Muscle layer of colon (tissue), 2 donors: ENCODE measurements at regions not wholly inside any gene's neighbourhood (a gene's known extent, or its start where the extent isn't known, plus 50 kb on each side); places are given as distances from the start of the nearest gene placed in this dataset.
"Not testable (repeated sequence)": the region's sequence is repeated elsewhere in the genome, so short reads cannot be mapped to it uniquely, and the experiment has no call there.

ENCODE experiments used
- H3K27ac ChIP-seq: one replicate; pipeline ENCODE4 v1.7.0; 2013; ENCODE audit warnings: low read depth, mild to moderate bottlenecking, low read length, moderate library complexity
- H3K27me3 ChIP-seq, 2 donors: one replicate each; pipeline ENCODE4 v1.7.0; 2013; ENCODE audit warnings: low read length in 2 of 2, mild to moderate bottlenecking in 2 of 2; ENCODE audit not compliant: insufficient read depth in 2 of 2, control insufficient read depth in 1 of 2
- H3K36me3 ChIP-seq: one replicate; pipeline ENCODE4 v1.7.0; 2013; ENCODE audit warnings: mild to moderate bottlenecking, low read length; ENCODE audit not compliant: insufficient read depth
- H3K4me1 ChIP-seq: one replicate; pipeline ENCODE4 v1.7.0; 2013; ENCODE audit warnings: mild to moderate bottlenecking, low read length; ENCODE audit not compliant: insufficient read depth
- H3K4me3 ChIP-seq, 2 donors: one replicate each; pipeline ENCODE4 v1.7.0; 2013; ENCODE audit warnings: low read length in 2 of 2, low read depth in 1 of 2, mild to moderate bottlenecking in 1 of 2, moderate library complexity in 1 of 2
- H3K9ac ChIP-seq: one replicate; pipeline ENCODE4 v1.7.0; 2013; ENCODE audit warnings: low read length
- H3K9me3 ChIP-seq: one replicate; pipeline ENCODE4 v1.7.0; 2013; ENCODE audit warnings: mild to moderate bottlenecking, low read length
- donor health status: abdominal sarcoma.
- donor health status: Adenocarcinoma of cecum.

GRCh38 chr17:63078707-63079106 is 112.7 kb downstream of the TANC2 start:
- no peak overlapping the region for H3K9ac ChIP-seq
- H3K27ac ChIP-seq = no peak overlapping the region
- H3K36me3 ChIP-seq = no peaks in the 10 kb centered on the region
- no peaks in the 10 kb centered on the region for H3K4me1 ChIP-seq
- H3K9me3 ChIP-seq = no peaks in the 10 kb centered on the region
- no peaks in the 10 kb centered on the region for H3K27me3 ChIP-seq
- H3K4me3 ChIP-seq = no peak overlapping the region

GRCh38 chr17:63082273-63082861 is 116.3 kb downstream of the TANC2 start:
- Histone ChIP-seq H3K4me1 (no peaks in the 10 kb centered on the region), H3K36me3 (no peaks in the 10 kb centered on the region), H3K27ac (no peak overlapping the region), H3K27me3 (no peaks in the 10 kb centered on the region), H3K9ac (no peak overlapping the region), H3K9me3 (no peaks in the 10 kb centered on the region), H3K4me3 (no peak overlapping the region)

- Histone ChIP-seq H3K36me3 (no peaks in the 10 kb centered on the region), H3K9ac (no peak overlapping the region), H3K9me3 (no peaks in the 10 kb centered on the region), H3K27me3 (no peaks in the 10 kb centered on the region), H3K27ac (no peak overlapping the region), H3K4me3 (no peak overlapping the region), H3K4me1 (no peaks in the 10 kb centered on the region)
Measured at GRCh38 chr17:63082952-63083351, 116.9 kb downstream of the TANC2 start.

GRCh38 chr17:63086483-63087185 is 120.6 kb downstream of the TANC2 start:
- Histone ChIP-seq H3K4me3 (no peak overlapping the region), H3K27me3 (no peaks in the 10 kb centered on the region), H3K9ac (no peak overlapping the region), H3K27ac (no peak overlapping the region), H3K4me1 (no peaks in the 10 kb centered on the region), H3K36me3 (no peaks in the 10 kb centered on the region), H3K9me3 (no peaks in the 10 kb centered on the region)

- H3K4me3 ChIP-seq, H3K27ac ChIP-seq, H3K36me3 ChIP-seq, H3K4me1 ChIP-seq, H3K9me3 ChIP-seq, H3K9ac ChIP-seq, H3K27me3 ChIP-seq: not testable (repeated sequence)
Measured at GRCh38 chr17:63090358-63091114, 124.5 kb downstream of the TANC2 start.

GRCh38 chr17:63091909-63092308 is 125.9 kb downstream of the TANC2 start:
- not testable (repeated sequence) for H3K27ac ChIP-seq, H3K9ac ChIP-seq, H3K27me3 ChIP-seq, H3K9me3 ChIP-seq, H3K4me3 ChIP-seq, H3K36me3 ChIP-seq, H3K4me1 ChIP-seq

GRCh38 chr17:63094631-63095030 is 128.6 kb downstream of the TANC2 start:
- no peaks in the 10 kb centered on the region for H3K36me3 ChIP-seq
- no peaks in the 10 kb centered on the region for H3K9me3 ChIP-seq
- H3K4me1 ChIP-seq = no peaks in the 10 kb centered on the region
- H3K27ac ChIP-seq = no peak overlapping the region
- H3K4me3 ChIP-seq = no peak overlapping the region
- no peaks in the 10 kb centered on the region for H3K27me3 ChIP-seq
- H3K9ac ChIP-seq = no peak overlapping the region

GRCh38 chr17:63095459-63095858 is 129.4 kb downstream of the TANC2 start:
- H3K36me3 ChIP-seq = no peaks in the 10 kb centered on the region

GRCh38 chr17:63095879-63096278 is 129.8 kb downstream of the TANC2 start:
- Histone ChIP-seq H3K9me3 (no peaks in the 10 kb centered on the region), H3K27ac (no peak overlapping the region), H3K36me3 (no peaks in the 10 kb centered on the region), H3K4me3 (no peak overlapping the region), H3K9ac (no peak overlapping the region), H3K4me1 (no peaks in the 10 kb centered on the region), H3K27me3 (no peaks in the 10 kb centered on the region)

More at GRCh38 chr17:63095459-63095858, 129.4 kb downstream of the TANC2 start:
- no peak overlapping the region for H3K9ac ChIP-seq
- no peak overlapping the region for H3K27ac ChIP-seq
- H3K27me3 ChIP-seq = no peaks in the 10 kb centered on the region
- H3K4me1 ChIP-seq = no peaks in the 10 kb centered on the region
- H3K9me3 ChIP-seq = no peaks in the 10 kb centered on the region
- no peak overlapping the region for H3K4me3 ChIP-seq

GRCh38 chr17:63096426-63096825 is 130.4 kb downstream of the TANC2 start:
- no peak overlapping the region for H3K4me3 ChIP-seq
- H3K9ac ChIP-seq = no peak overlapping the region

GRCh38 chr17:63099425-63099824 is 133.4 kb downstream of the TANC2 start:
- H3K9me3 ChIP-seq = no peaks in the 10 kb centered on the region
- no peaks in the 10 kb centered on the region for H3K36me3 ChIP-seq
- H3K4me3 ChIP-seq = no peak overlapping the region
- no peaks in the 10 kb centered on the region for H3K27me3 ChIP-seq
- H3K27ac ChIP-seq = no peak overlapping the region
- no peaks in the 10 kb centered on the region for H3K4me1 ChIP-seq
- H3K9ac ChIP-seq = no peak overlapping the region

More at GRCh38 chr17:63096426-63096825, 130.4 kb downstream of the TANC2 start:
- no peaks in the 10 kb centered on the region for H3K36me3 ChIP-seq
- H3K4me1 ChIP-seq = no peaks in the 10 kb centered on the region
- H3K27me3 ChIP-seq = no peaks in the 10 kb centered on the region
- no peaks in the 10 kb centered on the region for H3K9me3 ChIP-seq
- H3K27ac ChIP-seq = no peak overlapping the region
